SU-DHL-6 (cell line): ENCODE measurements at regions not wholly inside any gene's neighbourhood (a gene's known extent, or its start where the extent isn't known, plus 50 kb on each side); places are given as distances from the start of the nearest gene placed in this dataset.

Source experiments
- H2AFZ ChIP-seq: fragments of 200-600 bp; sonication (generic); 2 replicates; pipeline ENCODE4 v1.6.1; 2014; ENCODE audit warnings: low read depth, mild to moderate bottlenecking, moderate library complexity, mixed read lengths, antibody characterized with exemption, low read length; ENCODE audit not compliant: severe bottlenecking
- H3F3A ChIP-seq: fragments of 200-600 bp; shearing (Covaris generic); 2 replicates; pipeline ENCODE4 v1.6.0; 2016; ENCODE audit warnings: antibody characterized with exemption, mild to moderate bottlenecking; ENCODE audit not compliant: insufficient read depth
- H3K27ac ChIP-seq: fragments of 200-600 bp; sonication (generic); 2 replicates; pipeline ENCODE4 v1.5.1; 2016; ENCODE audit warnings: low read depth, mild to moderate bottlenecking, low read length, moderate library complexity, mixed read lengths
- H3K27me3 ChIP-seq: fragments of 200-600 bp; sonication (generic), shearing (Covaris generic); 2 replicates; pipeline ENCODE4 v1.6.0; 2014; ENCODE audit warnings: mild to moderate bottlenecking, low read length
- H3K36me3 ChIP-seq: fragments of 200-600 bp; sonication (generic); 2 replicates; pipeline ENCODE4 v1.6.1; 2014; ENCODE audit warnings: mild to moderate bottlenecking, low read length, mixed read lengths
- H3K4me2 ChIP-seq: fragments of 300-600, 200-600 bp; shearing (Covaris generic), sonication (generic); 2 replicates; pipeline ENCODE4 v1.6.0; 2014; ENCODE audit warnings: low read length, low read depth, mild to moderate bottlenecking; ENCODE audit not compliant: poor library complexity, severe bottlenecking
- H3K4me3 ChIP-seq: fragments of 200-600 bp; sonication (generic); 2 replicates; pipeline ENCODE4 v1.5.1; 2014; ENCODE audit warnings: antibody characterized with exemption, low read length, mild to moderate bottlenecking, mixed read lengths; ENCODE audit not compliant: insufficient read depth, poor library complexity, severe bottlenecking
- H3K79me2 ChIP-seq: fragments of 200-600 bp; sonication (generic); 2 replicates; pipeline ENCODE4 v1.6.1; 2014; ENCODE audit warnings: mild to moderate bottlenecking, low read length, moderate library complexity; ENCODE audit not compliant: insufficient read depth
- H3K9ac ChIP-seq: fragments of 200-600 bp; sonication (generic); 2 replicates; pipeline ENCODE4 v1.7.0; 2014; ENCODE audit warnings: mild to moderate bottlenecking, low read length
- H3K9me2 ChIP-seq: fragments of 200-600 bp; sonication (generic); replicated peaks from 2 replicates; pipeline ENCODE4 v1.6.1; 2014; ENCODE audit warnings: low read length; ENCODE audit not compliant: insufficient read depth
- H3K9me3 ChIP-seq: fragments of 200-600 bp; sonication (generic); 2 replicates; pipeline ENCODE4 v1.6.1; 2014; ENCODE audit warnings: low read length, mixed read lengths; ENCODE audit not compliant: insufficient read depth
- H4K20me1 ChIP-seq: fragments of 200-600 bp; sonication (generic); 2 replicates; pipeline ENCODE4 v1.6.1; 2014; ENCODE audit warnings: low read depth, mild to moderate bottlenecking, antibody characterized with exemption, low read length, moderate library complexity, mixed read lengths
- EZH2phosphoT487 ChIP-seq: fragments of 200-600 bp; sonication (generic), shearing (Covaris generic); conservative IDR thresholded peaks from 2 replicates; pipeline ENCODE4 v1.6.1; 2018; ENCODE audit warnings: mild to moderate bottlenecking, antibody characterized with exemption, low read length, moderate library complexity, mixed read lengths
- TF ChIP-seq, protein P1 (sequence below): fragments of 200-600 bp; sonication (generic); IDR thresholded peaks from one replicate; pipeline ENCODE4 v1.5.1; 2017; ENCODE audit warnings: antibody characterized with exemption, mild to moderate bottlenecking, low read length, moderate library complexity; ENCODE audit not compliant: insufficient read depth, poor library complexity, severe bottlenecking

- H3K4me3 ChIP-seq = no peak overlapping the region
- no peaks in the 10 kb centered on the region for H3K27me3 ChIP-seq
- no peak for TF ChIP-seq EZH2phosphoT487
- TF ChIP-seq, protein P1, sequence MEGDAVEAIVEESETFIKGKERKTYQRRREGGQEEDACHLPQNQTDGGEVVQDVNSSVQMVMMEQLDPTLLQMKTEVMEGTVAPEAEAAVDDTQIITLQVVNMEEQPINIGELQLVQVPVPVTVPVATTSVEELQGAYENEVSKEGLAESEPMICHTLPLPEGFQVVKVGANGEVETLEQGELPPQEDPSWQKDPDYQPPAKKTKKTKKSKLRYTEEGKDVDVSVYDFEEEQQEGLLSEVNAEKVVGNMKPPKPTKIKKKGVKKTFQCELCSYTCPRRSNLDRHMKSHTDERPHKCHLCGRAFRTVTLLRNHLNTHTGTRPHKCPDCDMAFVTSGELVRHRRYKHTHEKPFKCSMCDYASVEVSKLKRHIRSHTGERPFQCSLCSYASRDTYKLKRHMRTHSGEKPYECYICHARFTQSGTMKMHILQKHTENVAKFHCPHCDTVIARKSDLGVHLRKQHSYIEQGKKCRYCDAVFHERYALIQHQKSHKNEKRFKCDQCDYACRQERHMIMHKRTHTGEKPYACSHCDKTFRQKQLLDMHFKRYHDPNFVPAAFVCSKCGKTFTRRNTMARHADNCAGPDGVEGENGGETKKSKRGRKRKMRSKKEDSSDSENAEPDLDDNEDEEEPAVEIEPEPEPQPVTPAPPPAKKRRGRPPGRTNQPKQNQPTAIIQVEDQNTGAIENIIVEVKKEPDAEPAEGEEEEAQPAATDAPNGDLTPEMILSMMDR = no peak
- no peaks in the 10 kb centered on the region for H4K20me1 ChIP-seq
- H3K9me3 ChIP-seq = no peaks in the 10 kb centered on the region
- no peak overlapping the region for H3K9ac ChIP-seq
- H3K27ac ChIP-seq = no peak overlapping the region
- H2AFZ ChIP-seq = no peak overlapping the region
- H3K4me2 ChIP-seq = no peak overlapping the region
- H3K79me2 ChIP-seq = no peaks in the 10 kb centered on the region
- H3K9me2 ChIP-seq = no peaks in the 10 kb centered on the region
- H3K36me3 ChIP-seq = no peaks in the 10 kb centered on the region
- no peaks in the 10 kb centered on the region for H3F3A ChIP-seq
Measured at GRCh38 chr3:154486949-154487348, 57.0 kb upstream of the GPR149 start.

- Histone ChIP-seq H3K27me3 (no peaks in the 10 kb centered on the region), H3K9ac (no peak overlapping the region), H3F3A (no peaks in the 10 kb centered on the region), H3K4me3 (no peak overlapping the region), H3K4me2 (no peak overlapping the region), H3K27ac (no peak overlapping the region), H3K79me2 (no peaks in the 10 kb centered on the region), H3K9me3 (no peaks in the 10 kb centered on the region), H3K36me3 (no peaks in the 10 kb centered on the region), H2AFZ (no peak overlapping the region), H4K20me1 (no peaks in the 10 kb centered on the region), H3K9me2 (no peaks in the 10 kb centered on the region)
- TF ChIP-seq, protein P1 = no peak
- no peak for TF ChIP-seq EZH2phosphoT487
Measured at GRCh38 chr3:154482507-154482906, 52.5 kb upstream of the GPR149 start.

DNA sequence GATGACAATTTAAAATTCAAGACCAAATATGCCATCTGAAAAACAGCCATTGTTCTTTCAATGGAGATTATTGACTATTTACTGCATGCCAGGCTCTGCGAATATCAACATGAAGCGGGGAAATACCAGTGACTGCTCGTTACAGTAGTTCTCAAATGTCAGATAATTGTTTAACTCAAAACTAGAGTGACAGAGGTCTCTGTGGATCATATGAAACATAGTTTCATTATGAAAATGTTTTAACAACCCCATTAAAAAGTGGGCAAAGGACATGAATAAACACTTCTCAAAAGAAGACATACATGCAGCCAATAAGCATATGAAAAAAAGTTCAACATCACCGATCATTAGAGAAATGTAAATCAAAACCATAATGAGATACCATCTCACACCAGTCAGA is 50.0 kb upstream of the GPR149 start:
- Histone ChIP-seq H3K4me3 (no peak overlapping the region), H3K9me2 (no peaks in the 10 kb centered on the region), H3K27ac (no peak overlapping the region), H3K36me3 (no peaks in the 10 kb centered on the region), H3K9me3 (no peaks in the 10 kb centered on the region), H4K20me1 (no peaks in the 10 kb centered on the region), H3K9ac (no peak overlapping the region), H3F3A (no peaks in the 10 kb centered on the region), H3K4me2 (no peak overlapping the region), H3K79me2 (no peaks in the 10 kb centered on the region), H2AFZ (no peak overlapping the region), H3K27me3 (no peaks in the 10 kb centered on the region)
- TF ChIP-seq EZH2phosphoT487 = no peak
- TF ChIP-seq, protein P1 = no peak
